C4-2B (cell line): ENCODE measurements at regions not wholly inside any gene's neighbourhood (a gene's known extent, or its start where the extent isn't known, plus 50 kb on each side); places are given as distances from the start of the nearest gene placed in this dataset.
"Not testable (repeated sequence)": the region's sequence is repeated elsewhere in the genome, so short reads cannot be mapped to it uniquely, and the experiment has no call there.

Source experiments
- H3K27ac ChIP-seq: fragments of 450-650 bp; 2 replicates; pipeline ENCODE4 v1.5.1; 2017
- CTCF ChIP-seq: fragments of 450-650 bp; conservative IDR thresholded peaks from 2 replicates; pipeline ENCODE4 v1.5.1; 2017; ENCODE audit warnings: mild to moderate bottlenecking
- ZFX ChIP-seq: fragments of 450-650 bp; IDR thresholded peaks from 2 replicates; pipeline ENCODE4 v1.6.1; 2017

GRCh38 chr7:9516662-9517061 is 1083.3 kb downstream of the NXPH1 start:
- no peak overlapping the region for H3K27ac ChIP-seq
- TF ChIP-seq CTCF: no peak
- TF ChIP-seq ZFX: no peak

- TF ChIP-seq CTCF (no peak), ZFX (no peak)
- H3K27ac ChIP-seq: no peak overlapping the region
These were observed 1090.2 kb downstream of the NXPH1 start for GRCh38 chr7:9523579-9523978.

GRCh38 chr7:9552431-9552830 is 1119.0 kb downstream of the NXPH1 start:
- H3K27ac ChIP-seq: not testable (repeated sequence)

- TF ChIP-seq ZFX: no peak
- no peak overlapping the region for H3K27ac ChIP-seq
These were observed 1124.4 kb downstream of the NXPH1 start for GRCh38 chr7:9557853-9558252.

GRCh38 chr7:9575716-9576115 is 1142.3 kb downstream of the NXPH1 start:
- no peak overlapping the region for H3K27ac ChIP-seq
- TF ChIP-seq CTCF (no peak), ZFX (no peak)

- TF ChIP-seq CTCF: no peak
- TF ChIP-seq ZFX: no peak
- H3K27ac ChIP-seq: no peak overlapping the region
These were observed 1149.4 kb downstream of the NXPH1 start for GRCh38 chr7:9582824-9583223.

- no peak for TF ChIP-seq CTCF
- H3K27ac ChIP-seq: no peak overlapping the region
These were observed 1165.0 kb downstream of the NXPH1 start for GRCh38 chr7:9598411-9598810.

GRCh38 chr7:9600974-9601373 is 1167.6 kb downstream of the NXPH1 start:
- TF ChIP-seq ZFX (no peak), CTCF (peak; percentile 33)
- no peak overlapping the region for H3K27ac ChIP-seq

- no peak overlapping the region for H3K27ac ChIP-seq
- TF ChIP-seq ZFX (no peak), CTCF (no peak)
These were observed 1169.9 kb downstream of the NXPH1 start for GRCh38 chr7:9603291-9603690.
